PC-9 (cell line): ENCODE measurements at regions not wholly inside any gene's neighbourhood (a gene's known extent, or its start where the extent isn't known, plus 50 kb on each side); places are given as distances from the start of the nearest gene placed in this dataset.

ENCODE experiments used
- BruUV-seq: library from RNA; stranded (reverse); fragments of 400-500 nt; replicated peaks from 2 replicates; lab custom pipeline; 2021; lab: Mats Ljungman, UMichigan
- CTCF ChIA-PET: fragments of 300-600 bp; sonication (Branson Sonifier 250); formaldehyde crosslinking; loops from one replicate; lab custom pipeline; 2022; ENCODE audit warnings: antibody characterized with exemption; lab: Charles Lee
- POLR2A ChIA-PET: fragments of 300-600 bp; sonication (Branson Sonifier 250); formaldehyde crosslinking; loops from one replicate; lab custom pipeline; 2022; ENCODE audit warnings: antibody characterized with exemption; ENCODE audit not compliant: unreplicated experiment; lab: Charles Lee
- DNase-seq, 2 experiments: peaks; one replicate each; pipeline versions ENCODE4 v3.0.0 to v3.0.0-alpha.2; 2015 to 2022; ENCODE audit warnings: mixed read lengths in 1 of 2
- H2AFZ ChIP-seq: fragments of 200-600 bp; sonication (generic); 2 replicates; pipeline ENCODE4 v1.8.1; 2017; ENCODE audit warnings: antibody characterized with exemption
- H3F3A ChIP-seq: fragments of 200-600 bp; sonication (generic); 2 replicates; pipeline ENCODE4 v1.8.1; 2017; ENCODE audit warnings: antibody characterized with exemption, mild to moderate bottlenecking, low read depth; ENCODE audit not compliant: insufficient read depth
- H3K27ac ChIP-seq: fragments of 200-600 bp; sonication (generic); 2 replicates; pipeline ENCODE4 v1.6.1; 2016; ENCODE audit warnings: mixed run types
- H3K27me3 ChIP-seq: fragments of 200-600 bp; sonication (generic); 2 replicates; pipeline ENCODE4 v1.6.1; 2016; ENCODE audit warnings: low read depth, mixed run types; ENCODE audit not compliant: insufficient read depth
- H3K36me3 ChIP-seq: fragments of 200-600 bp; sonication (generic); 2 replicates; pipeline ENCODE4 v1.6.1; 2016; ENCODE audit warnings: low read depth, mixed run types
- H3K4me1 ChIP-seq: fragments of 200-600 bp; sonication (generic); replicated peaks from 2 replicates; pipeline ENCODE4 v1.6.1; 2016; ENCODE audit warnings: mixed run types; ENCODE audit not compliant: insufficient read depth
- H3K4me2 ChIP-seq: fragments of 200-600 bp; sonication (generic); 2 replicates; pipeline ENCODE4 v1.6.1; 2017; ENCODE audit warnings: mixed run types
- H3K4me3 ChIP-seq: fragments of 200-600 bp; sonication (generic); 2 replicates; pipeline ENCODE4 v1.6.1; 2016; ENCODE audit warnings: mixed run types
- H3K79me2 ChIP-seq: fragments of 200-600 bp; sonication (generic); 2 replicates; pipeline ENCODE4 v1.6.1; 2017; ENCODE audit warnings: low read depth, mixed run types
- H3K9me2 ChIP-seq: fragments of 200-600 bp; sonication (generic); 2 replicates; pipeline ENCODE4 v1.8.1; 2017; ENCODE audit warnings: mild to moderate bottlenecking; ENCODE audit not compliant: insufficient read depth
- H3K9me3 ChIP-seq: fragments of 200-600 bp; sonication (generic); 2 replicates; pipeline ENCODE4 v1.8.1; 2016; ENCODE audit warnings: low read depth; ENCODE audit not compliant: insufficient read depth
- H4K20me1 ChIP-seq: fragments of 200-600 bp; sonication (generic); 2 replicates; pipeline ENCODE4 v1.8.1; 2017; ENCODE audit not compliant: insufficient read depth
- CTCF ChIP-seq: fragments of 200-600 bp; sonication (generic); conservative IDR thresholded peaks from 2 replicates; pipeline ENCODE4 v1.6.1; 2017; ENCODE audit warnings: mixed run types, antibody characterized with exemption, mild to moderate bottlenecking, moderate library complexity
- EZH2 ChIP-seq: fragments of 200-600 bp; sonication (generic); IDR thresholded peaks from 2 replicates; pipeline ENCODE4 v1.8.0; 2017; ENCODE audit warnings: antibody characterized with exemption, low read depth
- intact Hi-C: fragments of 100-400 bp; cut with micrococcal nuclease; formaldehyde crosslinking; loops from one replicate; pipeline ENCODE4 v1.10.0; 2022; ENCODE audit not compliant: unreplicated experiment

- TF ChIP-seq EZH2 (no peak), CTCF (no peak)
- intact Hi-C loops, result loop anchor here (2.0 kb wide), 2 partner anchors 75 to 137 kb away; no protein-coding TSS in a partner anchor
- Histone ChIP-seq H3K4me2 (peak overlapping the region; percentile 64; the same call in 1 of the 2 replicates), H3K27me3 (no peaks in the 10 kb centered on the region), H3K4me1 (peaks cover 29% of the 10 kb centered on the region), H4K20me1 (no peaks in the 10 kb centered on the region), H3K36me3 (no peaks in the 10 kb centered on the region), H2AFZ (no peak overlapping the region), H3F3A (peaks cover 21% of the 10 kb centered on the region; the same call in 1 of the 2 replicates), H3K4me3 (no peak overlapping the region), H3K9me3 (no peaks in the 10 kb centered on the region), H3K9me2 (no peaks in the 10 kb centered on the region), H3K27ac (no peak overlapping the region), H3K79me2 (no peaks in the 10 kb centered on the region)
- no TSS peak for BruUV-seq
- DNase-seq, result no peak
- POLR2A ChIA-PET, result no interaction called here
- CTCF ChIA-PET, result interaction anchor here (0.5 kb wide), 1 partner anchor 113 kb away, joined by 3 read pairs; no protein-coding TSS in a partner anchor
Observed at GRCh38 chr4:123553733-123554637, 157.4 kb downstream of the SPRY1 start.

GRCh38 chr4:123554801-123555232 is 158.2 kb downstream of the SPRY1 start:
- Histone ChIP-seq H3K9me3 (no peaks in the 10 kb centered on the region), H3K36me3 (no peaks in the 10 kb centered on the region), H3K4me3 (no peak overlapping the region), H3K27ac (peak overlapping the region; percentile 67), H3F3A (peaks cover 21% of the 10 kb centered on the region; the same call in 1 of the 2 replicates), H3K79me2 (no peaks in the 10 kb centered on the region), H2AFZ (peak overlapping the region; percentile 72), H3K4me2 (peak overlapping the region; percentile 64), H3K27me3 (no peaks in the 10 kb centered on the region), H4K20me1 (no peaks in the 10 kb centered on the region), H3K4me1 (peaks cover 33% of the 10 kb centered on the region), H3K9me2 (no peaks in the 10 kb centered on the region)
- DNase-seq, result no peak
- BruUV-seq, result no TSS peak
- CTCF ChIA-PET, result interaction anchor here (0.5 to 0.6 kb wide), 2 partner anchors 107 to 114 kb away, joined by 3 read pairs; no protein-coding TSS in a partner anchor
- intact Hi-C loops, result loop anchor here (1.0 to 2.0 kb wide), 3 partner anchors 76 to 156 kb away; no protein-coding TSS in a partner anchor
- TF ChIP-seq EZH2 (no peak), CTCF (no peak)
- POLR2A ChIA-PET, result interaction anchor here (0.5 to 0.7 kb wide), 3 partner anchors 10 to 367 kb away, joined by 3 to 4 read pairs (median 3); no protein-coding TSS in a partner anchor

DNA sequence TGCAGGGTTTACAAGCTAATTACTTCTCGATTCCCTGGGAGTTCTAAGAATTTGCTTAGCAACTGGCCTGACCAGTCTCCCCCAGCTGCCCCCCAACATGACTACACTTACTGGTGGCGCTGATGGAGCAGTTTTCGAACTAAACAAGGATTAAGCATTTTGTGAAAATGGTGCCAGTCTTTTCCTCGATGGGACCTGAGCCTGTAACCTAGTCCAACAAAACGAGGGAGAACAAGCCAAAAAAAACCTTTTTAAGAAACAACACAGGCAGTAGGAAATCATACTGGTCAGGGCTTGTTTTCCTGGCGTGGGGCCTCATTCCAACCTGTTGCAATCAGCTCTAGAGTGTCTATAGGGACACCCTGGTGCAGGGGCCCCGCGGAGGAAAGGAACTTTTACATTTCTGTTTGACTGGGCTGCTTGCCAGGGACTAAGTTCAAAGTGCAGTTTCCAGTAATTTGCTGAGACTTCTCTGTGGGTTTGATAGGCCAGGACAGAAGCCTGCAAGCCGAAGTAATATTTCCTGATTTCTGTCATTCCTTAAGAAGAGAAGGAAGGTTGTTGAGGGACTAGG is 158.7 kb downstream of the SPRY1 start:
- intact Hi-C loops, result loop anchor here (1.0 to 2.0 kb wide), 3 partner anchors 77 to 156 kb away; no protein-coding TSS in a partner anchor
- POLR2A ChIA-PET, result interaction anchor here (0.5 to 0.7 kb wide), 4 partner anchors 9 to 367 kb away, joined by 3 to 4 read pairs (median 4); no protein-coding TSS in a partner anchor
- no peaks in the 10 kb centered on the region for H3K36me3 ChIP-seq
- H3K27me3 ChIP-seq, result no peaks in the 10 kb centered on the region
- TF ChIP-seq CTCF (no peak), EZH2 (no peak)
- no peaks in the 10 kb centered on the region for H3K79me2 ChIP-seq
- H3K27ac ChIP-seq, result peak overlapping the region; percentile 67
- H3K4me1 ChIP-seq, result peaks cover 38% of the 10 kb centered on the region
- no peaks in the 10 kb centered on the region for H3K9me3 ChIP-seq
- no TSS peak for BruUV-seq
- H3K4me3 ChIP-seq, result no peak overlapping the region
- CTCF ChIA-PET, result interaction anchor here (0.6 kb wide), 1 partner anchor 107 kb away, joined by 3 read pairs; no protein-coding TSS in a partner anchor
- H3F3A ChIP-seq, result peaks cover 21% of the 10 kb centered on the region; the same call in 1 of the 2 replicates
- peak overlapping the region; percentile 72 for H2AFZ ChIP-seq
- peak overlapping the region; percentile 64 for H3K4me2 ChIP-seq
- DNase-seq, result peak; percentile 86 to 90
- H3K9me2 ChIP-seq, result no peaks in the 10 kb centered on the region
- no peaks in the 10 kb centered on the region for H4K20me1 ChIP-seq
